ENCODE measurements at regions not wholly inside any gene's neighbourhood (a gene's known extent, or its start where the extent isn't known, plus 50 kb on each side); places are given as distances from the start of the nearest gene placed in this dataset.

DNA sequence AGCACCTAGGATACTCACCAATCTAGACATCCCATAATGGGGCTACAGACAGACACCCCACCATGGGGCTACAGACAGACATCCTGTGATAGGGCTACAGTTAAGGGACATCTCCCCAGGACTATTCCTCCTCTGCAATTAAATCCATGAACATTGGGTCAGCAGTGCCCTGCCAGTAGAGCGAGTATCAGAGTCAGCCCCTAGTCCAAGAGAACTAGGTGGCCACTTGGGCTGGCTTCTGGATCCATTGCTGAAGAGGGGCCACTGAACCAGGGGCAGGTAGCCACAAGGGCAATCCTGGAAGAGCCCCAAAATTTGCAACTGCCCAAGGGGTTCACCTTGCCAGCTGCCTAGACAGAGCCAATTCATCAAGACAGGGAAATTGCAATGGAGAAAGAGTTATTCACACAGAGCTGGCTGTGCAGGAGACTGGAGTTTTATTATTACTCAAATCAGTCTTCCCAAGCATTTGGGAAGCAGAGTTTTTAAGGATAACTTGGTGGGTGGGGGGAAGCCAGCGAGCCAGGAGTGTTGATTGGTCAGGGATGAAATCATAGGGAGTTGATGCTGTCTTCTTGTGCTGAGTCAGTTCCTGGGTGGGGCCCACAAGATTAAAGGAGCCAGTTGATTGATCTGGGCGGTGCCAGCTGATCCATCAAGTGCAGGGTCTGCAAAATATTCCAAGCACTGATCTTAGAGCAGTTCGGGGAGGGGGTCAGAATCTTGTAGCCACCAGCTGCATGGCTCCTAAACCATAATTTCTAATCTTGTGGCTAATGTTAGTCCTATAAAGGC lies 170.2 kb upstream of the SMAD3 start:
- TF ChIP-seq, protein P1, sequence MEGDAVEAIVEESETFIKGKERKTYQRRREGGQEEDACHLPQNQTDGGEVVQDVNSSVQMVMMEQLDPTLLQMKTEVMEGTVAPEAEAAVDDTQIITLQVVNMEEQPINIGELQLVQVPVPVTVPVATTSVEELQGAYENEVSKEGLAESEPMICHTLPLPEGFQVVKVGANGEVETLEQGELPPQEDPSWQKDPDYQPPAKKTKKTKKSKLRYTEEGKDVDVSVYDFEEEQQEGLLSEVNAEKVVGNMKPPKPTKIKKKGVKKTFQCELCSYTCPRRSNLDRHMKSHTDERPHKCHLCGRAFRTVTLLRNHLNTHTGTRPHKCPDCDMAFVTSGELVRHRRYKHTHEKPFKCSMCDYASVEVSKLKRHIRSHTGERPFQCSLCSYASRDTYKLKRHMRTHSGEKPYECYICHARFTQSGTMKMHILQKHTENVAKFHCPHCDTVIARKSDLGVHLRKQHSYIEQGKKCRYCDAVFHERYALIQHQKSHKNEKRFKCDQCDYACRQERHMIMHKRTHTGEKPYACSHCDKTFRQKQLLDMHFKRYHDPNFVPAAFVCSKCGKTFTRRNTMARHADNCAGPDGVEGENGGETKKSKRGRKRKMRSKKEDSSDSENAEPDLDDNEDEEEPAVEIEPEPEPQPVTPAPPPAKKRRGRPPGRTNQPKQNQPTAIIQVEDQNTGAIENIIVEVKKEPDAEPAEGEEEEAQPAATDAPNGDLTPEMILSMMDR (conservative IDR thresholded peaks at IDR 0.05; ENCODE audit: low read depth, low read length): no peak
- TF ChIP-seq POLR2A (IDR thresholded peaks at IDR 0.05; ENCODE audit: low read depth, low read length) (no peak), RAD21 (IDR thresholded peaks at IDR 0.05; ENCODE audit: low read length) (no peak), SMC3 (IDR thresholded peaks at IDR 0.05; ENCODE audit: low read depth, low read length) (no peak), MXI1 (IDR thresholded peaks at IDR 0.05; ENCODE audit: borderline replicate concordance, low read depth, low read length) (no peak), USF2 (IDR thresholded peaks at IDR 0.05; ENCODE audit: low read depth, low read length) (no peak), CEBPB (IDR thresholded peaks at IDR 0.05; ENCODE audit: low read depth, low read length) (no peak), NFE2L2 (IDR thresholded peaks at IDR 0.05; ENCODE audit: low read depth, low read length) (no peak), RCOR1 (IDR thresholded peaks at IDR 0.05; ENCODE audit: insufficient replicate concordance, low read length) (no peak), BHLHE40 (IDR thresholded peaks at IDR 0.05; ENCODE audit: low read depth, low read length) (no peak), CHD1 (IDR thresholded peaks at IDR 0.05; ENCODE audit: low read depth, low read length) (no peak), FOS (IDR thresholded peaks at IDR 0.05; ENCODE audit: low read depth, low read length) (no peak), MAZ (IDR thresholded peaks at IDR 0.05; ENCODE audit: borderline replicate concordance, low read depth, low read length) (no peak)
